Heart left ventricle (tissue), 13 donors: ENCODE measurements at regions not wholly inside any gene's neighbourhood (a gene's known extent, or its start where the extent isn't known, plus 50 kb on each side); places are given as distances from the start of the nearest gene placed in this dataset.

Source experiments
- CTCF ChIP-seq, 12 donors: fragments of 200-600 bp; sonication (generic) in 4 of 12; IDR thresholded peaks; one replicate each; pipeline versions ENCODE4 v1.5.0 to v1.8.0; 2018 to 2022; ENCODE audit warnings: antibody characterized with exemption in 12 of 12, mild to moderate bottlenecking in 5 of 12
- POLR2A ChIP-seq, 2 donors: fragments of 450-650 bp; IDR thresholded peaks; one replicate each; pipeline ENCODE4 v1.6.1; 2017; ENCODE audit warnings: antibody characterized with exemption in 2 of 2, mild to moderate bottlenecking in 2 of 2, moderate library complexity in 2 of 2
- donor health status: ischemic (EF 13 %, LVEDD 7.1; RV severe dilation, severe dysfunction).
- donor health status: DM: no; HTN: yes; CAD: no.
- donor health status: DM: no; HTN: no; CAD: no.
- donor health status: ischemic (EF 25% LVEDD 6.9; RV normal size, moderate dysfunction).
- donor health status: ischemic (EF 25% LVEDD 5.7; RV mildly dilated, moderate dysfunction).
- donor health status: ischemic (EF 35%, LVEDD 5.7; RV mildly dilated, moderate dysfunction).
- donor health status: nonischemic (EF 11% LVEDD 7.7; RV severe dilation, severe dysfunction).
- donor health status: DM: yes; HTN: yes; CAD: no.
- donor health status: PGD.
- donor health status: ischemic (EF 29% LVEDD 5.4; RV normal size, mild dysfunction).
- donor health status: nonischemic (EF 23%, LVEDD 6.1; RV moderate dilation, normal function).

DNA sequence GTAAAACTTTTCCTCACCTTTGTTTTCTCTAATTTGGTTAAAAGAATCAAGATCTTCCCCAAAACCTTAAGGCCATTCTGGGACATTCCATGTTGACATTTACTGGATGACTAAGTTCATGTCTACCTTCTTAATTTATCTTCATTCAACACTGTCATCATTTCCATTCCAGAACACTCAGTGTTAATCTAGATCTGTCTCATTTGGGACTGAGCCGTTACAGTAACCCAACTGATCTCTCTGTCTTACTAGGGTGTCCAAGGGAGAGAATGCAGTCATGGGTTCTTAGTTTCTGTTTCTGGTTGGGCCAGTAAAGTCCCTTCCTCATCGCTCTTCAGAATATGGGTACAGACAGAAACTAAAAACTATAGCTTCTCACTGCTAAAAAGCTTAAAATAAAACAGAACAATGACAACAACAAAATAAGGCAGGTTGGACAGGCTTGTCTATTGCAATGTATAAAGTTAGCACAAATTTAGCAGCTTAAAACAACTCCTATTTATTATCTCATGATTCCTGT, 144.8 kb downstream of the ASCL1 start:
- no peak for TF ChIP-seq CTCF (IDR thresholded peaks at IDR 0.05)
- TF ChIP-seq POLR2A (IDR thresholded peaks at IDR 0.05), result no peak
